PC-3 (cell line): ENCODE measurements at regions not wholly inside any gene's neighbourhood (a gene's known extent, or its start where the extent isn't known, plus 50 kb on each side); places are given as distances from the start of the nearest gene placed in this dataset.

Experiments
- ATAC-seq: fragments of 200-7000 bp; cut with Tn5 transposase; 2 replicates; pipeline ENCODE4 v1.9.1; 2020; ENCODE audit warnings: mild to moderate bottlenecking, moderate library complexity
- BruUV-seq: library from RNA; stranded (reverse); fragments of 400-500 nt; replicated peaks from 2 replicates; lab custom pipeline; 2021; lab: Mats Ljungman, UMichigan
- CTCF ChIA-PET: fragments of 300-600 bp; sonication (Branson Sonifier 250); formaldehyde crosslinking; loops from one replicate; lab custom pipeline; 2022; ENCODE audit warnings: antibody characterized with exemption; lab: Charles Lee
- POLR2A ChIA-PET: fragments of 300-600 bp; sonication (Branson Sonifier 250); formaldehyde crosslinking; loops from one replicate; lab custom pipeline; 2022; ENCODE audit warnings: antibody characterized with exemption; ENCODE audit not compliant: unreplicated experiment; lab: Charles Lee
- DNase-seq: peaks from one replicate; pipeline ENCODE4 v3.0.0-alpha.2; 2015
- H2AFZ ChIP-seq: fragments of 300-600 bp; sonication (generic); 2 replicates; pipeline ENCODE4 v1.6.0; 2016; ENCODE audit warnings: antibody characterized with exemption, low read length
- H3F3A ChIP-seq: fragments of 300-600 bp; sonication (generic); one replicate; pipeline ENCODE4 v1.6.0; 2017; ENCODE audit warnings: antibody characterized with exemption, low read length, control low read depth, mild to moderate bottlenecking; ENCODE audit not compliant: unreplicated experiment
- H3K27ac ChIP-seq: fragments of 300-600 bp; sonication (generic); 2 replicates; pipeline ENCODE4 v1.5.1; 2016; ENCODE audit warnings: mild to moderate bottlenecking, low read length
- H3K27me3 ChIP-seq: fragments of 300-600 bp; sonication (generic); 2 replicates; pipeline ENCODE4 v1.6.1; 2016; ENCODE audit warnings: low read length, mixed read lengths
- H3K36me3 ChIP-seq: fragments of 300-600 bp; sonication (generic); 2 replicates; pipeline ENCODE4 v1.6.1; 2016; ENCODE audit warnings: low read depth, mixed run types, low read length, mixed read lengths
- H3K4me1 ChIP-seq: fragments of 300-600 bp; sonication (generic); 2 replicates; pipeline ENCODE4 v1.5.1; 2016; ENCODE audit warnings: low read length; ENCODE audit not compliant: insufficient read depth
- H3K4me2 ChIP-seq: fragments of 300-600 bp; sonication (generic); 2 replicates; pipeline ENCODE4 v1.6.0; 2016; ENCODE audit warnings: low read length
- H3K4me3 ChIP-seq: fragments of 300-600 bp; sonication (generic); 2 replicates; pipeline ENCODE4 v1.5.1; 2016; ENCODE audit warnings: mild to moderate bottlenecking, low read length, mixed read lengths
- H3K79me2 ChIP-seq: fragments of 300-600 bp; sonication (generic); 2 replicates; pipeline ENCODE4 v1.6.1; 2017; ENCODE audit warnings: low read length, mixed read lengths
- H3K9ac ChIP-seq: fragments of 300-600 bp; sonication (generic); 2 replicates; pipeline ENCODE4 v1.6.0; 2016; ENCODE audit warnings: mild to moderate bottlenecking, low read length
- H3K9me2 ChIP-seq: fragments of 300-600 bp; sonication (generic); replicated peaks from 2 replicates; pipeline ENCODE4 v1.6.1; 2016; ENCODE audit warnings: mixed run types, low read length, mixed read lengths
- H3K9me3 ChIP-seq: fragments of 300-600 bp; sonication (generic); 2 replicates; pipeline ENCODE4 v1.6.1; 2016; ENCODE audit warnings: low read length, mixed read lengths
- H4K20me1 ChIP-seq: fragments of 300-600 bp; sonication (generic); 2 replicates; pipeline ENCODE4 v1.6.1; 2016; ENCODE audit warnings: low read length, mixed read lengths
- CTCF ChIP-seq: fragments of 300-600 bp; sonication (generic); conservative IDR thresholded peaks from 2 replicates; pipeline ENCODE4 v1.5.1; 2017; ENCODE audit warnings: antibody characterized with exemption, low read depth, mild to moderate bottlenecking, low read length
- EZH2 ChIP-seq: fragments of 300-600 bp; sonication (generic); IDR thresholded peaks from one replicate; pipeline ENCODE4 v1.6.1; 2017; ENCODE audit warnings: antibody characterized with exemption, mild to moderate bottlenecking, low read length; ENCODE audit not compliant: unreplicated experiment
- EZH2phosphoT487 ChIP-seq: fragments of 300-600 bp; sonication (generic); IDR thresholded peaks from 2 replicates; pipeline ENCODE4 v1.6.1; 2018; ENCODE audit warnings: mild to moderate bottlenecking, antibody characterized with exemption, low read length, borderline replicate concordance
- intact Hi-C: fragments of 100-400 bp; cut with micrococcal nuclease; formaldehyde crosslinking; loops from 2 replicates; pipeline ENCODE4 v1.9.0; 2023

- Histone ChIP-seq H3K36me3 (no peaks in the 10 kb centered on the region), H3K79me2 (no peaks in the 10 kb centered on the region), H3K27me3 (no peaks in the 10 kb centered on the region), H2AFZ (no peak overlapping the region), H3F3A (no peaks in the 10 kb centered on the region), H3K9me2 (no peaks in the 10 kb centered on the region), H3K4me1 (peaks cover 17% of the 10 kb centered on the region), H3K9ac (no peak overlapping the region), H3K27ac (no peak overlapping the region), H3K9me3 (no peaks in the 10 kb centered on the region), H3K4me3 (no peak overlapping the region), H4K20me1 (no peaks in the 10 kb centered on the region), H3K4me2 (no peak overlapping the region)
- TF ChIP-seq EZH2 (no peak), CTCF (no peak), EZH2phosphoT487 (no peak)
- BruUV-seq: no TSS peak
- DNase-seq (peak; percentile 8), ATAC-seq (no peak)
- CTCF ChIA-PET: no interaction called here
- intact Hi-C loops: no loop called here
- POLR2A ChIA-PET: no interaction called here
These were observed 603.5 kb downstream of the ARL4A start for GRCh38 chr7:13290975-13291374.

GRCh38 chr7:13293264-13294002 lies 606.0 kb downstream of the ARL4A start:
- TF ChIP-seq EZH2phosphoT487 (no peak), CTCF (no peak), EZH2 (no peak)
- Histone ChIP-seq H3K4me2 (peak overlapping the region; percentile 9; the same call in 1 of the 2 replicates), H3F3A (no peaks in the 10 kb centered on the region), H3K4me1 (peaks cover 14% of the 10 kb centered on the region), H2AFZ (no peak overlapping the region), H3K4me3 (no peak overlapping the region), H3K9ac (no peak overlapping the region), H3K9me3 (no peaks in the 10 kb centered on the region), H3K79me2 (no peaks in the 10 kb centered on the region), H3K36me3 (no peaks in the 10 kb centered on the region), H4K20me1 (no peaks in the 10 kb centered on the region), H3K9me2 (no peaks in the 10 kb centered on the region), H3K27ac (no peak overlapping the region), H3K27me3 (no peaks in the 10 kb centered on the region)
- DNase-seq (peak; percentile 43), ATAC-seq (peak; percentile 76)
- BruUV-seq: no TSS peak
- intact Hi-C loops: no loop called here
- ChIA-PET POLR2A (no interaction called here), CTCF (interaction anchor here (0.8 kb wide), 1 partner anchor 11 kb away, joined by 3 read pairs; no protein-coding TSS in a partner anchor)

GRCh38 chr7:13307040-13307439 lies 619.6 kb downstream of the ARL4A start:
- no peak overlapping the region for H3K27ac ChIP-seq
- intact Hi-C loops: loop anchor here (5.0 kb wide), 1 partner anchor 105 kb away; no protein-coding TSS in a partner anchor
- H3K36me3 ChIP-seq: no peaks in the 10 kb centered on the region
- no peaks in the 10 kb centered on the region for H3K4me1 ChIP-seq
- no peak overlapping the region for H2AFZ ChIP-seq
- POLR2A ChIA-PET: no interaction called here
- no peaks in the 10 kb centered on the region for H4K20me1 ChIP-seq
- TF ChIP-seq CTCF (no peak), EZH2phosphoT487 (no peak), EZH2 (no peak)
- H3K9me2 ChIP-seq: no peaks in the 10 kb centered on the region
- H3K9me3 ChIP-seq: 0 out of 2 replicates have a peak, but pooled peaks cover 1% of the 10 kb centered on the region
- DNase-seq: no peak
- no TSS peak for BruUV-seq
- no peak overlapping the region for H3K4me3 ChIP-seq
- H3K27me3 ChIP-seq: no peaks in the 10 kb centered on the region
- no peak overlapping the region for H3K9ac ChIP-seq
- CTCF ChIA-PET: interaction anchor here (0.6 kb wide), 1 partner anchor 1384 kb away, joined by 3 read pairs; no protein-coding TSS in a partner anchor
- H3F3A ChIP-seq: no peaks in the 10 kb centered on the region
- no peaks in the 10 kb centered on the region for H3K79me2 ChIP-seq
- no peak for ATAC-seq
- H3K4me2 ChIP-seq: no peak overlapping the region
